Kidney (tissue), 13 donors: ENCODE measurements at regions not wholly inside any gene's neighbourhood (a gene's known extent, or its start where the extent isn't known, plus 50 kb on each side); places are given as distances from the start of the nearest gene placed in this dataset.

Source experiments
- DNase-seq, 5 donors: peaks; one replicate each; pipeline ENCODE4 v3.0.0-alpha.2; 2013 to 2020
- FAIRE-seq: peaks from 2 replicates; lab custom pipeline; 2012; peaks lifted over from hg19 to GRCh38; lab: Jason Lieb, UNC
- H3K27ac ChIP-seq, 2 donors: one replicate each; pipeline ENCODE4 v1.7.0; 2013; ENCODE audit warnings: low read depth in 2 of 2, low read length in 2 of 2, inconsistent platforms in 1 of 2
- H3K27me3 ChIP-seq: one replicate; pipeline ENCODE4 v1.7.1; 2013; ENCODE audit warnings: low read length, inconsistent platforms; ENCODE audit not compliant: control insufficient read depth, insufficient read depth
- H3K36me3 ChIP-seq, 3 donors: one replicate each; pipeline versions ENCODE4 v1.7.0 to v1.7.1; 2013; ENCODE audit warnings: low read length in 3 of 3, control low read depth in 1 of 3, inconsistent platforms in 1 of 3; ENCODE audit not compliant: insufficient read depth in 3 of 3, control insufficient read depth in 2 of 3
- H3K4me1 ChIP-seq, 3 donors: one replicate each; pipeline versions ENCODE4 v1.7.0 to v1.7.1; 2013; ENCODE audit warnings: low read length in 3 of 3, inconsistent platforms in 1 of 3, low read depth in 1 of 3; ENCODE audit not compliant: control insufficient read depth in 2 of 3, insufficient read depth in 2 of 3
- H3K4me3 ChIP-seq, 3 donors: one replicate each; pipeline versions ENCODE4 v1.7.0 to v1.8.1; 2013; ENCODE audit warnings: low read length in 3 of 3, control low read depth in 1 of 3, inconsistent platforms in 1 of 3
- H3K9ac ChIP-seq, 3 donors: one replicate each; pipeline versions ENCODE4 v1.7.0 to v1.7.1; 2013; ENCODE audit warnings: low read length in 3 of 3, control low read depth in 1 of 3, inconsistent platforms in 1 of 3
- H3K9me3 ChIP-seq, 3 donors: one replicate each; pipeline versions ENCODE4 v1.7.0 to v1.7.1; 2013; ENCODE audit warnings: low read length in 3 of 3, control low read depth in 1 of 3, inconsistent platforms in 1 of 3; ENCODE audit not compliant: control insufficient read depth in 2 of 3, insufficient read depth in 1 of 3
- CTCF ChIP-seq: IDR thresholded peaks from 3 replicates; pipeline ENCODE4 v1.5.1; 2012; ENCODE audit warnings: mild to moderate bottlenecking, moderate library complexity, borderline replicate concordance; ENCODE audit not compliant: insufficient read depth; ENCODE audit errors: extremely low read depth
- intact Hi-C: fragments of 100-400 bp; cut with DNase I; formaldehyde crosslinking; loops from one replicate; pipeline ENCODE4 v1.11.1; 2022
- donor health status: control.
- donor health status: control.
- donor health status: control.
- donor health status: control.
- donor health status: control.
- donor health status: DM: yes; HTN: yes; CAD: no.
- donor health status: Normal renal cell carcinoma (clear cell type).

GRCh38 chr11:71094296-71095077 is 157.9 kb downstream of the SHANK2 start:
- DNase-seq (no peak), FAIRE-seq (no peak)
- Histone ChIP-seq H3K4me3 (no peak overlapping the region), H3K27ac (no peak overlapping the region), H3K36me3 (peaks cover 3 to 23% (median 19%) of the 10 kb centered on the region in 3 donors), H3K27me3 (no peaks in the 10 kb centered on the region), H3K9me3 (peaks cover 0 to 3% (median 0%) of the 10 kb centered on the region in 3 donors), H3K4me1 (no peaks in the 10 kb centered on the region), H3K9ac (no peak overlapping the region)
- intact Hi-C loops = no loop called here
- TF ChIP-seq CTCF = no peak

- H3K9me3 ChIP-seq = peaks cover 0 to 3% (median 0%) of the 10 kb centered on the region in 3 donors
- TF ChIP-seq CTCF = no peak
- no peaks in the 10 kb centered on the region for H3K27me3 ChIP-seq
- H3K4me3 ChIP-seq = no peak overlapping the region
- peaks cover 3 to 23% (median 22%) of the 10 kb centered on the region in 3 donors for H3K36me3 ChIP-seq
- no peak for FAIRE-seq
- H3K9ac ChIP-seq = no peak overlapping the region
- no peak for DNase-seq
- peaks cover 0 to 2% (median 0%) of the 10 kb centered on the region in 3 donors for H3K4me1 ChIP-seq
- no peak overlapping the region for H3K27ac ChIP-seq
- intact Hi-C loops = no loop called here
These were observed 158.6 kb downstream of the SHANK2 start for GRCh38 chr11:71093783-71094182.

- no peak for DNase-seq
- no peak overlapping the region for H3K9ac ChIP-seq
- H3K4me3 ChIP-seq = no peak overlapping the region
- no peaks in the 10 kb centered on the region for H3K9me3 ChIP-seq
- intact Hi-C loops = no loop called here
- no peak for TF ChIP-seq CTCF
- FAIRE-seq = no peak
- H3K27ac ChIP-seq = no peak overlapping the region
- peaks cover 0 to 16% (median 16%) of the 10 kb centered on the region in 3 donors for H3K36me3 ChIP-seq
- H3K4me1 ChIP-seq = peaks cover 0 to 2% (median 0%) of the 10 kb centered on the region in 3 donors
- no peaks in the 10 kb centered on the region for H3K27me3 ChIP-seq
These were observed 160.7 kb downstream of the SHANK2 start for GRCh38 chr11:71091506-71092265.
